HFFc6 (cell line): ENCODE measurements at regions not wholly inside any gene's neighbourhood (a gene's known extent, or its start where the extent isn't known, plus 50 kb on each side); places are given as distances from the start of the nearest gene placed in this dataset.

Source experiments
- DNase-seq: peaks from one replicate; pipeline ENCODE4 v3.0.0-alpha.2; 2018
- H3K27ac Mint-ChIP-seq: 2 replicates; pipeline ENCODE4 v1.8.0; 2020; ENCODE audit warnings: mild to moderate bottlenecking, mixed read lengths
- H3K27me3 Mint-ChIP-seq: 2 replicates; pipeline ENCODE4 v1.8.0; 2021; ENCODE audit warnings: mild to moderate bottlenecking, moderate library complexity, mixed read lengths; ENCODE audit not compliant: insufficient read depth
- H3K36me3 Mint-ChIP-seq: 2 replicates; pipeline ENCODE4 v1.8.0; 2021; ENCODE audit warnings: low read depth, mixed read lengths
- H3K4me1 Mint-ChIP-seq: 2 replicates; pipeline ENCODE4 v1.8.0; 2020; ENCODE audit warnings: low read depth, mixed read lengths
- H3K4me3 Mint-ChIP-seq: 2 replicates; pipeline ENCODE4 v1.8.0; 2020; ENCODE audit warnings: mild to moderate bottlenecking, moderate library complexity, mixed read lengths
- H3K9me3 Mint-ChIP-seq: 2 replicates; pipeline ENCODE4 v1.8.0; 2020; ENCODE audit warnings: mild to moderate bottlenecking, mixed read lengths
- TF ChIP-seq, protein P1 (sequence below): fragments of 200-600 bp; sonication (generic); IDR thresholded peaks from 2 replicates; pipeline ENCODE4 v1.5.0; 2021; ENCODE audit warnings: antibody characterized with exemption, mild to moderate bottlenecking

DNA sequence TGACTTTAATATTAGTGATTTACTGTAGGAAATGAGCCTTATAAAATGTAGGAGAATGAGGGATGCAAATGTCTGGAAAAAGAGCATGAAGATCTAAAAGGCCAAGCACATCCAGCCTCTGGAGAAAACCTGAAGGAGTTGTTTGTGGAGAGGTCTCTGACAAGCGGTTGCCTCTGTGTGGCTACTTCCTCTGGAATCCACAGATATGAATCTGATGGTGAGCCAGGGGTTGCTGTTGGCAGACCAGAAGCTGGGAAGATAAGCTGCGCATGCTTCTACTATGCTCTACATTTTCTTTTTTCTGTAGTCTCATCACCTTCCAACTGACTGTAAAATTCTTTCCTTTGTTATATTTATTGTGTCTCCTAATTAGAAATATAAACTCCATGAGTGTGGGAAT, 248.6 kb downstream of the OLFM3 start:
- Mint-ChIP-seq H3K36me3 (no peaks in the 10 kb centered on the region), H3K4me3 (no peak overlapping the region), H3K27me3 (no peaks in the 10 kb centered on the region), H3K9me3 (peaks cover 43% of the 10 kb centered on the region), H3K4me1 (no peaks in the 10 kb centered on the region), H3K27ac (no peak overlapping the region)
- TF ChIP-seq, protein P1, sequence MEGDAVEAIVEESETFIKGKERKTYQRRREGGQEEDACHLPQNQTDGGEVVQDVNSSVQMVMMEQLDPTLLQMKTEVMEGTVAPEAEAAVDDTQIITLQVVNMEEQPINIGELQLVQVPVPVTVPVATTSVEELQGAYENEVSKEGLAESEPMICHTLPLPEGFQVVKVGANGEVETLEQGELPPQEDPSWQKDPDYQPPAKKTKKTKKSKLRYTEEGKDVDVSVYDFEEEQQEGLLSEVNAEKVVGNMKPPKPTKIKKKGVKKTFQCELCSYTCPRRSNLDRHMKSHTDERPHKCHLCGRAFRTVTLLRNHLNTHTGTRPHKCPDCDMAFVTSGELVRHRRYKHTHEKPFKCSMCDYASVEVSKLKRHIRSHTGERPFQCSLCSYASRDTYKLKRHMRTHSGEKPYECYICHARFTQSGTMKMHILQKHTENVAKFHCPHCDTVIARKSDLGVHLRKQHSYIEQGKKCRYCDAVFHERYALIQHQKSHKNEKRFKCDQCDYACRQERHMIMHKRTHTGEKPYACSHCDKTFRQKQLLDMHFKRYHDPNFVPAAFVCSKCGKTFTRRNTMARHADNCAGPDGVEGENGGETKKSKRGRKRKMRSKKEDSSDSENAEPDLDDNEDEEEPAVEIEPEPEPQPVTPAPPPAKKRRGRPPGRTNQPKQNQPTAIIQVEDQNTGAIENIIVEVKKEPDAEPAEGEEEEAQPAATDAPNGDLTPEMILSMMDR, result no peak
- no peak for DNase-seq
